H9 (cell line): ENCODE measurements at regions not wholly inside any gene's neighbourhood (a gene's known extent, or its start where the extent isn't known, plus 50 kb on each side); places are given as distances from the start of the nearest gene placed in this dataset.

Experiments used
- DNase-seq: peaks from one replicate; pipeline ENCODE4 v3.0.0-alpha.2; 2017
- H2AFZ ChIP-seq: one replicate; pipeline ENCODE4 v1.6.1; 2013; ENCODE audit warnings: mild to moderate bottlenecking, low read length, control low read depth, moderate library complexity
- H2AK5ac ChIP-seq: 2 replicates; pipeline ENCODE4 v1.6.1; 2013; ENCODE audit warnings: low read length, control low read depth, mixed read lengths; ENCODE audit not compliant: insufficient read length
- H2BK120ac ChIP-seq: one replicate; pipeline ENCODE4 v1.6.1; 2013; ENCODE audit warnings: low read depth, mild to moderate bottlenecking, low read length, control low read depth, inconsistent platforms; ENCODE audit not compliant: poor library complexity, severe bottlenecking
- H2BK12ac ChIP-seq: 2 replicates; pipeline ENCODE4 v1.6.1; 2013; ENCODE audit warnings: low read length, control low read depth, mixed read lengths, low read depth; ENCODE audit not compliant: insufficient read length
- H2BK15ac ChIP-seq: 2 replicates; pipeline ENCODE4 v1.6.1; 2013; ENCODE audit warnings: low read depth, low read length, control low read depth
- H2BK20ac ChIP-seq: one replicate; pipeline ENCODE4 v1.6.1; 2013; ENCODE audit warnings: low read depth, mild to moderate bottlenecking, low read length, control low read depth, inconsistent platforms; ENCODE audit not compliant: poor library complexity, severe bottlenecking
- H2BK5ac ChIP-seq: 2 replicates; pipeline ENCODE4 v1.6.1; 2013; ENCODE audit warnings: low read length, control low read depth, mixed read lengths; ENCODE audit not compliant: insufficient read length
- H3K14ac ChIP-seq: 2 replicates; pipeline ENCODE4 v1.6.1; 2013; ENCODE audit warnings: low read length, control low read depth; ENCODE audit not compliant: insufficient read depth
- H3K18ac ChIP-seq: 2 replicates; pipeline ENCODE4 v1.6.1; 2013; ENCODE audit warnings: low read depth, mild to moderate bottlenecking, mixed read lengths, low read length, control low read depth; ENCODE audit not compliant: insufficient read length
- H3K23ac ChIP-seq: 2 replicates; pipeline ENCODE4 v1.6.1; 2013; ENCODE audit warnings: low read length, control low read depth, mixed read lengths, low read depth; ENCODE audit not compliant: insufficient read length
- H3K23me2 ChIP-seq: 2 replicates; pipeline ENCODE4 v1.6.1; 2013; ENCODE audit warnings: low read depth, mild to moderate bottlenecking, mixed read lengths, low read length, control low read depth; ENCODE audit not compliant: insufficient read length, poor library complexity, severe bottlenecking
- H3K27ac ChIP-seq: 2 replicates; pipeline ENCODE4 v1.5.1; 2013; ENCODE audit warnings: low read length, control low read depth, mixed read lengths, low read depth; ENCODE audit not compliant: insufficient read length
- H3K27me3 ChIP-seq: 2 replicates; pipeline ENCODE4 v1.6.1; 2013; ENCODE audit warnings: low read length, control low read depth, inconsistent platforms; ENCODE audit not compliant: insufficient read depth
- H3K4ac ChIP-seq: 2 replicates; pipeline ENCODE4 v1.6.1; 2013; ENCODE audit warnings: low read depth, mild to moderate bottlenecking, control low read depth, inconsistent platforms, low read length, moderate library complexity
- H3K4me1 ChIP-seq: 2 replicates; pipeline ENCODE4 v1.6.1; 2013; ENCODE audit warnings: low read length, control low read depth, inconsistent platforms; ENCODE audit not compliant: insufficient read depth
- H3K4me2 ChIP-seq: 2 replicates; pipeline ENCODE4 v1.6.1; 2013; ENCODE audit warnings: low read length, control low read depth, mixed read lengths; ENCODE audit not compliant: insufficient read length, insufficient read depth
- H3K56ac ChIP-seq: 2 replicates; pipeline ENCODE4 v1.6.1; 2013; ENCODE audit warnings: low read depth, mild to moderate bottlenecking, mixed read lengths, low read length, control low read depth; ENCODE audit not compliant: insufficient read length
- H3K79me1 ChIP-seq: 2 replicates; pipeline ENCODE4 v1.6.1; 2013; ENCODE audit warnings: low read depth, mild to moderate bottlenecking, moderate library complexity, low read length, control low read depth, inconsistent platforms; ENCODE audit not compliant: insufficient read depth, poor library complexity, severe bottlenecking
- H3K79me2 ChIP-seq: 2 replicates; pipeline ENCODE4 v1.6.1; 2013; ENCODE audit warnings: low read length, control low read depth, inconsistent platforms; ENCODE audit not compliant: insufficient read depth
- H3K9ac ChIP-seq: 2 replicates; pipeline ENCODE4 v1.6.1; 2013; ENCODE audit warnings: low read length, control low read depth, mixed read lengths; ENCODE audit not compliant: insufficient read length; ENCODE audit errors: extremely low read depth
- H3K9me3 ChIP-seq: one replicate; pipeline ENCODE4 v1.6.1; 2013; ENCODE audit warnings: low read depth, low read length, inconsistent platforms; ENCODE audit not compliant: control insufficient read depth
- H3T11ph ChIP-seq: one replicate; pipeline ENCODE4 v1.6.1; 2013; ENCODE audit warnings: mild to moderate bottlenecking, low read length, control low read depth, inconsistent platforms
- H4K20me1 ChIP-seq: one replicate; pipeline ENCODE4 v1.6.1; 2013; ENCODE audit not compliant: control insufficient read depth, insufficient read length, insufficient read depth
- H4K5ac ChIP-seq: 2 replicates; pipeline ENCODE4 v1.6.1; 2013; ENCODE audit warnings: low read depth, mild to moderate bottlenecking, mixed read lengths, low read length, control low read depth; ENCODE audit not compliant: insufficient read length
- H4K8ac ChIP-seq: replicated peaks from 2 replicates; pipeline ENCODE4 v1.6.1; 2013; ENCODE audit warnings: low read length, control low read depth, mixed read lengths, low read depth; ENCODE audit not compliant: insufficient read length
- H4K91ac ChIP-seq: 2 replicates; pipeline ENCODE4 v1.6.1; 2013; ENCODE audit warnings: low read depth, mild to moderate bottlenecking, moderate library complexity, mixed read lengths, low read length, control low read depth; ENCODE audit not compliant: insufficient read length
- H3K27ac Mint-ChIP-seq, 3 experiments: 2 replicates in 2 of 3; 3 replicates in 1 of 3; pipeline ENCODE4 v1.8.0; 2020 to 2021; ENCODE audit warnings: mixed read lengths in 3 of 3, mild to moderate bottlenecking in 1 of 3, moderate library complexity in 1 of 3
- H3K27me3 Mint-ChIP-seq: 2 replicates; pipeline ENCODE4 v1.8.0; 2021; ENCODE audit warnings: low read depth, mild to moderate bottlenecking, moderate library complexity, mixed read lengths
- H3K36me3 Mint-ChIP-seq, 3 experiments: 2 replicates in 2 of 3; 3 replicates in 1 of 3; pipeline ENCODE4 v1.8.0; 2020 to 2021; ENCODE audit warnings: low read depth in 3 of 3, mixed read lengths in 3 of 3; ENCODE audit not compliant: insufficient read depth in 1 of 3
- H3K4me1 Mint-ChIP-seq, 2 experiments: 2 replicates each; pipeline ENCODE4 v1.8.0; 2020; ENCODE audit warnings: mixed read lengths in 2 of 2
- H3K4me3 Mint-ChIP-seq, 2 experiments: 2 replicates in 1 of 2; 3 replicates in 1 of 2; pipeline ENCODE4 v1.8.0; 2020 to 2021; ENCODE audit warnings: mild to moderate bottlenecking in 2 of 2, mixed read lengths in 2 of 2, moderate library complexity in 1 of 2
- H3K9me3 Mint-ChIP-seq, 2 experiments: 2 replicates in 1 of 2; 3 replicates in 1 of 2; pipeline ENCODE4 v1.8.0; 2020; ENCODE audit warnings: mild to moderate bottlenecking in 2 of 2, mixed read lengths in 2 of 2, moderate library complexity in 1 of 2
- WGBS: extraction: QIAGEN DNeasy Blood & Tissue Kit; methylation state at CpG from one replicate; pipeline ENCODE4 v1.1.7; 2013; ENCODE audit warnings: missing lambda C conversion rate, low lambda C conversion rate, mixed read lengths; ENCODE audit not compliant: insufficient read length; ENCODE audit errors: extremely low coverage; 5-methylcytosine and 5-hydroxymethylcytosine counted together
- TF ChIP-seq, protein P1 (sequence below): fragments of 200-600 bp; sonication (generic); conservative IDR thresholded peaks from 3 replicates; pipeline ENCODE4 v1.8.0; 2021; ENCODE audit warnings: antibody characterized with exemption, mild to moderate bottlenecking

DNA sequence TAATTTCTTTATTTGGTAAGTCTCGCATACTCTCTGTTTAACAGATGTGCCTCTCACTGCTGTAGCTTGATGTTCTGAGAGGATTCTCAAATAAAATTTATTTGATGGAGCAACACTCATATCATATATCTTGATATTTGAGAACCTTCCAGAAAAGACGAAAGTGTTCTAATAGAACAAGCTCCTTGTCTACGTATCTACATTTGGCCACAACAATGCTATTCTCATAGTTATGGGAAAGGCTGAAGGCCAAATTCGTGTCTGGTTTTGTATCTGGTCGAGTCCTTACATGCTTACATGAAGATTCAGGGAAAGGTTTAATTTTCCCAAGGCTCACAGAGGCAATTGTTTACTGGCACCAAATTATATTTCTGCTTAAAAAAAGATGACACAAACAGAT is 186.7 kb upstream of the SLC38A2 start:
- TF ChIP-seq, protein P1, sequence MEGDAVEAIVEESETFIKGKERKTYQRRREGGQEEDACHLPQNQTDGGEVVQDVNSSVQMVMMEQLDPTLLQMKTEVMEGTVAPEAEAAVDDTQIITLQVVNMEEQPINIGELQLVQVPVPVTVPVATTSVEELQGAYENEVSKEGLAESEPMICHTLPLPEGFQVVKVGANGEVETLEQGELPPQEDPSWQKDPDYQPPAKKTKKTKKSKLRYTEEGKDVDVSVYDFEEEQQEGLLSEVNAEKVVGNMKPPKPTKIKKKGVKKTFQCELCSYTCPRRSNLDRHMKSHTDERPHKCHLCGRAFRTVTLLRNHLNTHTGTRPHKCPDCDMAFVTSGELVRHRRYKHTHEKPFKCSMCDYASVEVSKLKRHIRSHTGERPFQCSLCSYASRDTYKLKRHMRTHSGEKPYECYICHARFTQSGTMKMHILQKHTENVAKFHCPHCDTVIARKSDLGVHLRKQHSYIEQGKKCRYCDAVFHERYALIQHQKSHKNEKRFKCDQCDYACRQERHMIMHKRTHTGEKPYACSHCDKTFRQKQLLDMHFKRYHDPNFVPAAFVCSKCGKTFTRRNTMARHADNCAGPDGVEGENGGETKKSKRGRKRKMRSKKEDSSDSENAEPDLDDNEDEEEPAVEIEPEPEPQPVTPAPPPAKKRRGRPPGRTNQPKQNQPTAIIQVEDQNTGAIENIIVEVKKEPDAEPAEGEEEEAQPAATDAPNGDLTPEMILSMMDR = no peak

More for the DNA sequence above, 186.7 kb upstream of the SLC38A2 start:
- H3K23ac ChIP-seq = no peak overlapping the region
- Mint-ChIP-seq H3K4me1 (peaks cover 21 to 33% of the 10 kb centered on the region in 2 experiments), H3K27ac (no peak overlapping the region; a peak in 1 of 7 replicates), H3K9me3 (peaks cover 2 to 7% of the 10 kb centered on the region in 2 experiments; a peak in 4 of 5 replicates), H3K4me3 (no peak overlapping the region), H3K27me3 (no peaks in the 10 kb centered on the region), H3K36me3 (peaks cover 4 to 7% (median 6%) of the 10 kb centered on the region in 3 experiments; a peak in 5 of 7 replicates)
- no peak overlapping the region for H3K14ac ChIP-seq
- H3K79me1 ChIP-seq = no peaks in the 10 kb centered on the region
- H3K4me1 ChIP-seq = peaks cover 2% of the 10 kb centered on the region; the same call in 1 of the 2 replicates
- H2BK5ac ChIP-seq = no peak overlapping the region
- no peak overlapping the region for H3K9ac ChIP-seq
- H3K4me2 ChIP-seq = no peak overlapping the region
- no peak overlapping the region for H2BK15ac ChIP-seq
- no peak for DNase-seq
- peaks cover 2% of the 10 kb centered on the region; the same call in 1 of the 2 replicates for H3K27me3 ChIP-seq
- no peaks in the 10 kb centered on the region for H3K79me2 ChIP-seq
- H4K5ac ChIP-seq = no peak overlapping the region
- H2BK20ac ChIP-seq = no peak overlapping the region
- no peak overlapping the region for H3K56ac ChIP-seq
- H2BK12ac ChIP-seq = no peak overlapping the region
- no peaks in the 10 kb centered on the region for H3K23me2 ChIP-seq
- no peak overlapping the region for H3K4ac ChIP-seq
- H3K18ac ChIP-seq = no peak overlapping the region
- WGBS = no CpG with 5 or more reads among the region's 5 CpGs
- no peaks in the 10 kb centered on the region for H3K9me3 ChIP-seq
- H4K91ac ChIP-seq = no peak overlapping the region
- H2AK5ac ChIP-seq = no peak overlapping the region
- H4K8ac ChIP-seq = no peak overlapping the region
- H2AFZ ChIP-seq = no peak overlapping the region
- no peaks in the 10 kb centered on the region for H4K20me1 ChIP-seq
- no peak overlapping the region for H2BK120ac ChIP-seq
- H3K27ac ChIP-seq = no peak overlapping the region
- H3T11ph ChIP-seq = no peak overlapping the region
